A204.1 (cell line): ENCODE measurements at regions not wholly inside any gene's neighbourhood (a gene's known extent, or its start where the extent isn't known, plus 50 kb on each side); places are given as distances from the start of the nearest gene placed in this dataset.

ENCODE experiments used
- FAIRE-seq: peaks from 2 replicates; lab custom pipeline; 2012; peaks lifted over from hg19 to GRCh38; lab: Jason Lieb, UNC

DNA sequence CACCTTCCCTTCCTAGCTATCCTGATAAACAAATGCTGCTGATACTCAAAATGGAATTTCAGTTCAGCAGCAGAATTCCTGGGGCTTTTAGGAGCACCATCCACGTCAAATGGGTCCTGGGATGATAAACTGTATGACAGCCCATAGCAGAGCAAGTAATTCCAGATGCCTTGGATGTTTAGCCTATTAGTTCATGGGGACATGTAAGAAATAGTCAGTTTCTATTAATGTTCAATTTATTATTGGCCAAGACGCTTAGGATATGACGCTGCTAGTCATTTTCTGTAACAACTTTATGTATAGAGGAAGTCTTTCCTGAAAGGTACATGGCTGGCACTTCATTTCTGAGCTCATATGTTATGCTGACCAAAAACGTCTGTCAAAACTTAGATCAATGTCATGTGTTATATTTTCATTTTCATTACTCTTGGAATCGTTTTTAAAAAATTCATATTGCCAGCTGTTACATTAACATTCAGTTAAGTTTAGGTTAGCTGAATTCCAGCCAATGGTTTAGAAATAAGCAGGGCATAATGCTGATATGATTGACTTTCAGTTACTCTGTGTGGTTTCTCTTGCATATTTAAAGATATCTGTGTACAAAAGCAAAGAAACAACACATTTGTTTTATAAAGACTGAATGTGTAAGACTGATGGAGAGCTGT lies 243.8 kb downstream of the CSNK1G3 start:
- no peak for FAIRE-seq

DNA sequence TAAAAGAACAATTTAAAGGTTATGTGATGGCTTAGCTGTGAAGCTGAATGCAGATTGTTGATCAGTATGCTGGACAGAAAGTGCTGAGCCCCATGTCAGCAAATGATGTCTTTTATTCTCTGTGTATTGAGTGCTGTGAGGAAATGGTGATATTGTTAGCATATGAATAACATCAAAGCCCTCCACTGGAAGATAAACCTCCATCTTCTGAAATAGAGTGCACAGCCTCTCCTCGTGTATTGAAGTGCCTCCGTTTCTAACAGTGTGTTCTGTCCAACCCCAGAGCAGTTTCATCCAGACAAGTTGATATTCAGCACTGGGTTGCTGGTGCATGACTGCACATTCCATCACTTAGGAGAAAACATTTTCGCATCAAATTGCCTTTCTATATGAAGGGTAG lies 242.9 kb downstream of the CSNK1G3 start:
- no peak for FAIRE-seq

DNA sequence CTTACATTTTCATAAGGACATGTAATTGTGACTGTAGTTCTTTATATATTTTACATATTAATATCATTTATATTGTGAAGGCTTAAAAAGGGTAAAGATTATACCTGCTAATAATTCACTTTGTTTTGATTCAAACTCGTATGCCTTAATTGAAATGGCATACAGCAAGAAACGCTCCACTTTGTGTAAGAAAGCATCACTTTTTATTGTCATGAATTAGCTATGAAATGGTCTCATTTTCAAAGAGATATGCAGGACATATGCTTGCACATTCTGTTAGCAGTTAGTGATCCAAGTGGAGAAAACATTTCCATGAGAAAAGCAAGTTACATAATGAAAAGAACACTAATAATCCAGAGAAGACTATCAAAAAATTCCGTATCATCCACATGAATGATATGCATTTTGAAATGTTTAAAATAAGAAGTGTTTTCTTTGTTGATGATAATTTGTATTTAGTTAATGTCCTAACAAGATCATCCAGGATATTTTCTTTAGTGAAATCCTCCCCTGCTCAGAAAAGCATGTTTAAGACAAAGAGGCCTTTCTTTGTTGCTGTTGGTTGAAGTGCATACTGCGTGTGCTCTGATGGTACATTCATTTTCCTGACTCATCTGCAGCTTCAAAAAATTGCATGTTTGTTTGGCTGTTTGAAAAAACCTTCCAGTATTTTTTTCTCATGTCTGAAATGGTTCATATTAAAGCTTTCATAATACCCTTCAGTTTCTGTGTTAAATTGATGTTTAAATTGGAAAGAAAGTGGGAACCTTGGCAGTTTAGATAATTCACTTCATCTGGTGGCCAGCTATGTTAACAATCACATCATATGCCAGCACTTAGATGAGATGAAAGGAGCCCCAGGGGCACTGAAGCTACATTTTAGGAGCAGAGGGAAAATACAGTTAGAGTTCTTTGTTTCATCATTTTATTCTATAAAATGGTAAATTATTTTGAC lies 242.2 kb downstream of the CSNK1G3 start:
- peak; percentile 3 for FAIRE-seq

DNA sequence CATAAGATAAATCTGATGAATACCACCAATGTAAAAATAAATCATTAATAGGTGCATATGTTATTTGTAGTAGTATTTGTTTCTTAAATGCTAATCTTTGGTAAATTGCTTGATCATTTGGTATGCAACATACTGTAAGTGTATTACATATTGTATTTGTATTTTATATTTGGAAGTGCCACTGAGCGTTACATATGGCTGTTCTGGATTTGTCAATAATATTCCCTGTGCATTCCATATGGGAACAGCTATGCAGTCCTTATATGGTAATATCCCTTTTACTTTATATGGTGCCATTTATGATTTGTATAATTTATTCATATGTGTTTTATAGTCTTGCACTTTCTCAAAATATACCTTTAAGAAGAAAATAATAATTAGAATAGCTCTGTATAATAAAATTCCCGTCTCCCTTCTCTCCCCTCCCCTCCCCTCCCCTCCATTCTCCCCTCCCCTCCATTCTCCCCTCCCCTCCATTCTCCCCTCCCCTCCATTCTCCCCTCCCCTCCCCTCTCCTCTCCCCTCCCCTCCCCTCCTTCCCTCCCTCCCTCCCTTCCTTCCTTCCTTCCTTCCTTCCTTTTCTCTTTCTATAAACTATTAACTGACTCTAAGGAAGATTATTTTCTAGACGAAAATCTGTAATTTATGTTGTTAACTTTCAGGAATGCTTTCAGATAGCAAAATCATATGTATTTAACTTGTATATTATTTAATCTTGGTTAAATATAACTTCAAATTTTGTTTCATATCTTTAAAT lies 241.4 kb downstream of the CSNK1G3 start:
- no peak for FAIRE-seq

DNA sequence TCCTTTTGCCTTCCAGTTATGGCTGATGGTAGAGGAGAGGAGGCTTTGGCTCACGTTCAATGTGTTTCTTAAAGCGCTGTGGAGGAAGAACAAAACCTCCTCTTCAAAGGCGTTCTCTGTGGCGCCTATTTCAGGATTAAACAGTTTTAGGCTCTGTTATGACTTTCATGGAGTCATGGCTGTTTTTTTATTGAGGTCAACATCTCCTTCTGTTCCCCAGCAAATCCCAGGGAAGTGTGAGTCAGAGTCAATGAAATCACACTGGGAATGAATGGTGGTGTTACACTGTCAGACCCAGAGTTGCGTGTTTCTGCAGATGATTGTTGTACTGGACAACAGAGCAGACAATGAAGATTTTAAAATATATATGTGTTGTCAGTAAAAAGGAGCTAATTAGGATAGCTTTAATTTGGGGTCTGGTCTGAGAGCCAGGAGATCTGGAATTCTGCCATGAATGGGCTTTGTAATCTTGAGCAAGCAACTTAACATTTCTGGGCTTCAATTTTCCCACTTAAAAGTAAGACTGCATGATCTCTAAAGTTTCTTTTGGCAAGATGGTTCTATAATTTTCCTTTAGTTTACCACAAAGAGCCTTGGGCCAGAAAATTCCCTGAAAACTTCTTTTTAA lies 240.7 kb downstream of the CSNK1G3 start:
- no peak for FAIRE-seq

DNA sequence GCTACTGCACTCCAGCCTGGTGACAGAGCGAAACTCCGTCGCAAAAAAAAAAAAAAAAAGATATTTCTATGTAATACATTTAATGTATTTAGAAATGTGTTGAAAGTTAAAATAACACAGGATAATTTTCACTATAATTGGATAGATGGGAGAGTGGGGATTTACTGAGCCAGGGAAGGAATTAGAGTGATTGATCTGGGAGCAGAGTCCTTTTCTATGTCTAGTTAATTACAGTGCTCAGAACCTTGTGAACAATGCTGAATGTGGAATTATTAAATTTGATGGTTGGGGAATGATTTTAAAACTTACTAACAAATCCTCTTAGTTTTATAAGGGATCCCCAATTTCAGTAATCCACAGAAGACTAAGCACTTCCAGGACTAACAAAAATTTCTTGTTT lies 239.7 kb downstream of the CSNK1G3 start:
- FAIRE-seq, result no peak

DNA sequence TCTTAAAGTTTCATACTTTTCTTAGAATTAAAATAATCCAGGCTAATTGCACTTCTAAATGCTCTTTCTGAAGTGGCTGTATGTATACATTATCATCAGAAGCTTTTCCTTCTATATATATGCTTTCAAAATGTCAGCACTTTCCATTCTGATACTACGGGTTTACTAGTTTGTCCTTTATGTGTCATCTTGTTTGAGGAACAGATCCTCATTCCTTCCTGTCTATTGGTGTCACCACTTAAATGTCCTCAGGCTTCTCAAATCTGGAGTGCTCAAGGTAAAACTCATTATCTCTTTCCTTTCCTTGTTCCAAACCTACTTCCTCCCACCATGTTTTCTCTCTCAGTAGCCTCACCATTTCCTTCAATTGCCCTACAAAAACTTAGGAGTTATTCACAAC lies 236.3 kb downstream of the CSNK1G3 start:
- no peak for FAIRE-seq

DNA sequence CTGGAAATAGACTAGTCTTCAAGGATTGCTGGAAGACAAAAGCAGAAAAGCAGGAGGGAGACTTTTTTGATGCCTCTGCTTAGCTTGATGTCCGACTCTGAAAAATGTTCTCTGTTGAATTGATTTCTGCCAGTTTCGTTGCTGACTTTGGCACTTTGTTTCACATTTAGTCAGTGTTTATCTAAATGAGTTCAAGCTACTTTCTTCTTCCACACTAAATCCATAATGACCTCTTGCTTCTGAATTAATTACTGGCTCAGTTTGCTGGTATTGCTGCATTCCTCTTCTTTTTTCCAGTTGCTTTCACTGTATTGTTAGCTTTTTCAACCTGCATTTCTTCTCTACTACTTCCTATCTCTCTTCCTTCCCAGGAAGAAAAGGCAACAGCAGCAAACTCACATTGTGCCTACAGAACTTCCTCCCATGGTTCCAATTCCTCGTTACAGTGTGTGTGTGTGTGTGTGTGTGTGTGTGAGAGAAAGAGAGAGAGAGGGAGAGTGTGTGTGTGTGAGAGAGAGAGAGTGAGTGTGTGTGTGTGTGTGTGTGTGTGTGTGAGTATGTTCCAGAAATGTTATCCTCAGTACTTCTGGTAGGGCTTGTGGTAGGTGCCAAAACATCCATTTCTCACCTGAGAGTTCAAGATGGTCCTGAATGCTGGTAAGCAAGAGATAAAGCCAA lies 234.8 kb downstream of the CSNK1G3 start:
- no peak for FAIRE-seq

DNA sequence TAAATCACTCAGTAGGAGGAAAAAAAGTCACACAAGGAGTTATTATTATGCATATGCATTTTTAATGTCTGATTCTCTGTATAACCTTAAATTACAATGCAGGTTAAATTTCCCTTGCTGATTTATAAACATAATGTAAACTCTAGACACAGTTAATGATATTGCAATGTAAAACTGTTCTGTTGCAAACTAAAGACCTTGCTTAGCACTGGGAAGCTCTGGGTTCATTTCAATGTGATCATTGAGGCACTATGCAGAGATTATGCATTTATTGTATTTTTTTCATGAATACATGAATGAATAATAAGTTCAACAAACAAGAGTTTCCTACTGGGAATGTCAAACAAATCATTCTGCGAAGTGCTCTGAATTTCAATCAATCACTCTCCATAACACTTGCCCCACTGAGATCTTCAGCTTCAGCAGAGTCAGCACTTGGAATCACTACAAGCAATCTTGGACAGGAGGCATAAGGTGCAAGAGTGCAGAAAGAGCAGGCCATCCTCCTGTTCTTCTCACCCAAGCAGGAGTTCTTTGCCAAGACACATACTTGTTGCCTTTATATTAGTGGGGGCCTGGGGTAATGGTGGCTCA lies 232.1 kb downstream of the CSNK1G3 start:
- no peak for FAIRE-seq

DNA sequence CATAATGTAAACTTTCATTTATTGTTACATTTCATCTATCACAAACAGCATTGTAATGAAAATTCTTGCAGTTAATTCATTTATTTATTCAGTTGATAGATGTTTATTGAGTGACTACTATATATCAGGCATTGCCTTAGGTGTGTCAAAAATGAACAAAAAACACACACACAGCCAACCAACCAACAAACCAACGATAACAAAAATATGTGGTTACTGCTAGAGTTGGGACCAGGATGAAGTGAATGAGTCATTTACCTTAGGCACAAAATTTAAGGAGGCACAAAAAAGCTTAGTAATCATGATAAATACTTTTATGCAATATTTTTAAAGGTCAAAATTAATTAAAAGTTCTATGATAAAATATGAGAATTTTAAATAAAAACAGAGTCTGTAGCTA lies 223.4 kb downstream of the CSNK1G3 start:
- FAIRE-seq, result no peak

DNA sequence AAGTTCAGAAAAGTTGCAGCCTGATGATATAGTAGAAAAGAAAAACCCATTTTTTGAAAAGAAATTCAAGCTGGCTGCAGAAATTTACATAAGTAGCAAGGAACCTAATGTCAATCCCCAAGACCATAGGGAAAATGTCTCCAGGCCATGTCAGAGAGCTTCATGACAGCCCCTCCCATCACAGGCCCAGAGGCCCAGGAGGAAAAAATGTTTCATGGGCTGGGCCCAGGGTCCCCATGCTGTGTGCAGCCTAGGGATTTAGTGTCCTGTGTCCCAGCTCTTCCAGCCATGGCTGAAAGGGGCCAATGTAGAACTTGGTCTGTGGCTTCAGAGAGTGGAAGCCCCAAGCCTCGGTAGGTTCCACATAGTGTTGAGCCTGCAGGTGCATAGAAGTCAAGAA lies 220.3 kb downstream of the CSNK1G3 start:
- FAIRE-seq, result no peak

DNA sequence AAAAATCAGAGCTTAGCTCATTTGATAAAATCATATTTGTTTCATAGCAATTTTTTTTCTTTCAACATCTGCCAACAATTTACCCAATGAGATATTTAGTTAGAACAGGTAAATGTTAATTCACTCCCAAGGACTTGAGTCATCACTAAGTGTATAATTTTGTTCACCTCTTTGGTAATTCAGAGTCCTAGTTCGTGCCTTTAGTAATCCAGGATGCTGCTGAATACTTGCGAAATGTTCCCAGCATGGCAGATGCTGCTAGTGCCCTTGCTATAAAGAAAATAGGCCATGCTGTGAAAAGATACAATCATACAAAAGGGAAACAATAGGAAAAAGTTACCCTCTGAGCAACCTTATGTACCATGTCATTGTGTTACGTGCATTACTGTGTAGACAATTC lies 210.5 kb downstream of the CSNK1G3 start:
- FAIRE-seq, result no peak

DNA sequence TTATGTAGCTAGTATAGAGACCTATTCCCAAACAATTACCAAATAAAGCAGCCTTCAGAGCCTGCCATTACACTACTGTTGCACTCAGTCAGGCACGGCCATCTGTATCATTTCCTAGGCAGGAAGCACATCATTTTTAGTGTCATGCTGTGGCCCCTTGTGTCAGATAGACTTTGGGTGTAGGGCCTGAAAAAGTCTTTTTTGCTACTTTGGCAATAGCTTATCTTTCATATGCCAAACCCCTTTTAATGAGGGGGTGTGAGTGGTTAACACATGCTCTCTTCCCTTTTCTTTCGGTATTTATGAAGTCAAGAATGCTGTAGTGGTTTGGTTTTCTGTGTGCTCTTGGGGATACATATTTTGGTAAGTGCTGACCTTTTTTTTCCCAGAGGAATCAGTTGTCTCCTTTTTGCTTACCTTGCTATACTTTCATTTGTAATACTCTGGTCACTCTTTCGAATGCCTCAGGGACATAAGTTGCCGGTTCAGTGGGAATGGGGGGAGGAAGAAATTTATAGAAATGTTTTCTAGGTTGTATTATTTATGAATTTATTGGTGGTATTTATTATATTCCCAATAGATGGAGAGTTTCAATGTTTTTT lies 209.8 kb downstream of the CSNK1G3 start:
- no peak for FAIRE-seq

DNA sequence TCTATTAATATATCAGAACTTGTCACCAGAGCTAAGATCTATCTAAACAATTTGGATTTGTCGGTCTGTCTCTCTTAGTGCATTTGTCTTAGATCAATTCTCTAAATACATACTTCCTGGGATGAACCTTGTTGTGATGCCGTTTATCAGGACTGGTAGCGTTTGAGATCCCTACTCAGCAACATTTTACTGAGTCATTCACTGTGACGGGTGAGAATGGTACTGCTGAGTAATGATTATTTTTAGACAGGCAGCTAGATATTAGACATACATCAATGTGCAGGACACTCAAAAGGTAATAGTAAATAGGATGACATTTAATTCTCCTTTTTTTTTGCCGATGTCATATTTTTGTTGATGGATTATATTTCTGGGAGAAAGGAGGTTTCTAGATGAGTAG lies 209.0 kb downstream of the CSNK1G3 start:
- no peak for FAIRE-seq

DNA sequence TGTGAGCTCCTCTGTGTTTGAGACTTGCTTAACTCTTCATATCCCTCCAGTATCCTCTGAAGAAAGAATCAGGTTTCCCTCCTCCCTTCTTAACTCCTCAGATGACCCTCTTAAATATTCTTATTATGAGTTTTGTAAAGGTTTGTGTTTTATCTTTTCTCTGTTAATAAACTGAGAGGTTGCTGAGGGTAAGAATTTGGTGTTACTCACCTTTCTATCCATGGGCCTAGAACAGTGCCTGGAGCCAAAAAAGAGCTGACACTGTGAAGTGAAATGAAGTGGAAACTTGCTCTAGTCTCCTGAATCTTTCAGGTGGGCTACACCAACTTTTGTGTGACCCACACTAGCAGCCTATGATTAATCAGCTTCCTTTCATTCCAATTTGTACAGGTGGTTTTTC lies 208.4 kb downstream of the CSNK1G3 start:
- no peak for FAIRE-seq

DNA sequence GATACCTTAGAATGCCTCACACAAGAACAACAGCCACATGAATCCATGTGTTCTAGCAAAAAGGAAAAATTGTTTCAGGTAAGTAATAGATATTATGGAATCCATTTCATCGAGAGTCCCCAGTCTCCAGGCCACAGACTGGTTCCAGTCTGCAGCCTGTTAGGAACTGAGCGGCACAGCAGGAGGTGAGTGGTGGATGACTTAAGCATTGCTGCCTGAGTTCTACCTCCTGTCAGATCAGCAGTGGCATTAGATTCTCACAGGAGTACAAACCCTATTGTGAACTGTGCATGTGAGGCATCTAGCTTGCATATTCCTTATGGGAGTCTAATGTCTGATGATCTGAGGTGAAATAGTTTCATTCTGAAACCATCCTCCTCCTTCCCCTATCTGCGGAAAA lies 207.0 kb downstream of the CSNK1G3 start:
- FAIRE-seq, result no peak

DNA sequence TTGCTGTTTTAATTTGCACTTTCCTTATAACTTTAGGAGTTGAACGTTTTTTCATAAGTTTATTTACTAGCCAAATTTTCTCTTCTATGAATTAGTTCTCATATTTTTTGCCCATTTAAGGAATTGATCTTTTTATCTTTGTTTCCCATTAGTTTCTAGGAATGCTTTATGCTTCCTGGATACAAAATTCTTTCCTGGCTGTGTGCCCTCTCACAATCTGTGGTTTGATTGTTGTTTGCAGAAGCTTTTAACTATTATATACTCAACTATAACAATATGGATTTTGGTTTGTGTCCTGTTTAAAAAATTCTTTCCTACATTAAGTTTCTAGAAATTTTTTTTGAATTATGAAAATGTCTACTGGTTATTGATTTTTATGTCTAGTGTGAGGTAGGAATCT lies 206.3 kb downstream of the CSNK1G3 start:
- FAIRE-seq, result no peak

DNA sequence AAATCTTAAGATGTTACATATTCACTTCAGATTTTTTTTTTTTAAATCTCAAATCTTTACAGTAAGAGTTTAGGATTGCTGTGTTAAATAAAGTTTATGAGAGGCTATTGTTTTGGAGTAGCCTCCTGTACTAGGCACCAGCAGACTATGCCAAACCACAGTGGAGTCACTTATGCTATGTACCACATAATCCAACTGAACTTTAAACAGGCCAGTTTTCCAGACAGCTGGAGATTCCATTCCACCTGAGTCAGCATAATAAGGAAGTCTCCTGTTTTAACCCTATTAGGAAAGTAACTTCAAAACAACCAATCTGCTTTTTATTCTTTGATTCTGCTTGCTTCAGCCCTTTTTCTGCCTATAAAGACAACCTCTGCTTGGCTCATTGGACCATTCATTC lies 205.2 kb downstream of the CSNK1G3 start:
- no peak for FAIRE-seq

DNA sequence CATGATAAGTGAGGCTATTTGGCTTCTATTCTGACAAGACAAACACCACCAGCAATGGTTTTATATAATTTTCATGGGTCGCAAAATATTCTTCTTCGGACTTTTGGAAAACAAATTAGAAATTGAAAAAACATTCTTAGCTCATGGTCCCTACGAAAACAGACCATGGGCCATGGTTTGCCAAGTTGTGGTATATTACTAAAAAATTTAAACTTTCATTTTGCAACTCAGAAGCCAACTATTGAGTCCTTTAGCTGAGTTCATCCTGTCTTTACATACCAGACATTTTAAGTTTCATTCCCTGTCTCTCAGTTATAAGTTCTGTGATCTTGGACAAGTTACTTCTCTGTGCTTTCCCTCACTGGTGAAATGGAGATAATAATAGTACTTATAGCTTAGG lies 198.1 kb downstream of the CSNK1G3 start:
- no peak for FAIRE-seq

DNA sequence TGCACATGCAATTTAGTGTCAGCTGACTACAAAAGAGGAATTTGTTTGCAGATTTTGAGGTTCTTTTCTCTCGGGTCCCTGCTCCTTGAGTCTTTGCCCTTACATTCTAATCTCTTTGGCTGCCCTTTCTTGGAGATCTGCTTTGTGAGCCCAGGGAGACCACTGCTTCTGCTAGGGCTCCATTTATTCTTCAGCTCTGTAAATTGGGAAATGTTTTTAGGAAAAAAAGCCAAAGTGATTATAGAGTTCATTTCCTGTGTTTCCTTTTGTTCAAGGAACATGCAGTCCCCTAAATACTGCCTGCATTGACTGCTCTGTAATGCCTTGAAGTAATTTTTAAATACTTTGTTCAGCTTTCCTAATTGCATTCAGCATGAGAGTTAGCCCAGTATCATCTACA lies 197.4 kb downstream of the CSNK1G3 start:
- no peak for FAIRE-seq
